Stimulated activated naive B cell treated with anti-CD40 and anti-IgM and Interleukin-4, amounts not matched to agents 10 μg/mL and 1 μg/mL and 100 μg/mL, for 72 hours (primary cell): ENCODE measurements at regions not wholly inside any gene's neighbourhood (a gene's known extent, or its start where the extent isn't known, plus 50 kb on each side); places are given as distances from the start of the nearest gene placed in this dataset.
"Not testable (repeated sequence)": the region's sequence is repeated elsewhere in the genome, so short reads cannot be mapped to it uniquely, and the experiment has no call there.

Experiments
- ATAC-seq, 2 donors: fragments of 150-1000 bp; cut with Tn5 transposase; replicated peaks; 2 replicates each; pipeline ENCODE4 v1.10.0; 2021; ENCODE audit warnings: moderate library complexity in 1 of 2
- DNase-seq: peaks from one replicate; pipeline ENCODE4 v3.0.0; 2021
- H3K27ac Mint-ChIP-seq: one replicate; pipeline ENCODE4 v1.8.0; 2022; ENCODE audit warnings: mild to moderate bottlenecking, mixed read lengths
- H3K27me3 Mint-ChIP-seq, 2 donors: one replicate each; pipeline ENCODE4 v1.8.0; 2022; ENCODE audit warnings: mixed read lengths in 2 of 2
- H3K36me3 Mint-ChIP-seq, 2 donors: one replicate each; pipeline ENCODE4 v1.8.0; 2022; ENCODE audit warnings: mixed read lengths in 2 of 2, mild to moderate bottlenecking in 1 of 2
- H3K4me1 Mint-ChIP-seq, 2 donors: one replicate each; pipeline ENCODE4 v1.8.0; 2022; ENCODE audit warnings: mixed read lengths in 2 of 2, mild to moderate bottlenecking in 1 of 2
- H3K4me3 Mint-ChIP-seq, 2 donors: one replicate each; pipeline ENCODE4 v1.8.0; 2022; ENCODE audit warnings: mild to moderate bottlenecking in 2 of 2, mixed read lengths in 2 of 2, moderate library complexity in 1 of 2
- H3K9me3 Mint-ChIP-seq, 2 donors: one replicate each; pipeline ENCODE4 v1.8.0; 2022; ENCODE audit warnings: mixed read lengths in 2 of 2, mild to moderate bottlenecking in 1 of 2

GRCh38 chr3:101966226-101966625 lies 116.9 kb downstream of the NFKBIZ start:
- Mint-ChIP-seq H3K4me3 (no peak overlapping the region), H3K27ac (no peak overlapping the region), H3K9me3 (peaks cover 0 to 12% of the 10 kb centered on the region in 2 donors), H3K27me3 (no peaks in the 10 kb centered on the region), H3K4me1 (peaks cover 17 to 39% of the 10 kb centered on the region in 2 donors), H3K36me3 (peaks cover 6 to 7% of the 10 kb centered on the region in 2 donors)
- ATAC-seq (no peak), DNase-seq (no peak)

- Mint-ChIP-seq H3K4me3 (no peak overlapping the region), H3K9me3 (peaks cover 3 to 16% of the 10 kb centered on the region in 2 donors)
These were observed 120.9 kb downstream of the NFKBIZ start for GRCh38 chr3:101970212-101970611.

GRCh38 chr3:101970905-101971304 lies 121.6 kb downstream of the NFKBIZ start:
- Mint-ChIP-seq H3K27ac (no peak overlapping the region), H3K27me3 (no peaks in the 10 kb centered on the region), H3K4me1 (peaks cover 15 to 39% of the 10 kb centered on the region in 2 donors), H3K4me3 (no peak overlapping the region), H3K9me3 (peaks cover 3 to 17% of the 10 kb centered on the region in 2 donors), H3K36me3 (peaks cover 7 to 15% of the 10 kb centered on the region in 2 donors)
- no peak for ATAC-seq
- no peak for DNase-seq

More at GRCh38 chr3:101970212-101970611, 120.9 kb downstream of the NFKBIZ start:
- DNase-seq (no peak), ATAC-seq (no peak)
- Mint-ChIP-seq H3K4me1 (peaks cover 13 to 32% of the 10 kb centered on the region in 2 donors), H3K36me3 (peaks cover 7 to 15% of the 10 kb centered on the region in 2 donors), H3K27me3 (no peaks in the 10 kb centered on the region), H3K27ac (no peak overlapping the region)

- ATAC-seq (no peak), DNase-seq (no peak)
- Mint-ChIP-seq H3K4me3 (no peak overlapping the region), H3K36me3 (peaks cover 7 to 15% of the 10 kb centered on the region in 2 donors), H3K27ac (peak overlapping the region; percentile 31), H3K4me1 (peaks cover 18 to 46% of the 10 kb centered on the region in 2 donors), H3K27me3 (no peaks in the 10 kb centered on the region), H3K9me3 (peaks cover 3 to 15% of the 10 kb centered on the region in 2 donors)
These were observed 123.3 kb downstream of the NFKBIZ start for GRCh38 chr3:101972430-101973162.

GRCh38 chr3:101973163-101973505 lies 123.8 kb downstream of the NFKBIZ start:
- Mint-ChIP-seq H3K27me3 (no peaks in the 10 kb centered on the region), H3K4me1 (peaks cover 20 to 52% of the 10 kb centered on the region in 2 donors), H3K4me3 (no peak overlapping the region), H3K9me3 (peaks cover 3 to 15% of the 10 kb centered on the region in 2 donors), H3K36me3 (peaks cover 7 to 15% of the 10 kb centered on the region in 2 donors), H3K27ac (peak overlapping the region; percentile 31)
- no peak for DNase-seq
- ATAC-seq, result no peak

- ATAC-seq, DNase-seq, H3K9me3 Mint-ChIP-seq, H3K27ac Mint-ChIP-seq, H3K36me3 Mint-ChIP-seq, H3K27me3 Mint-ChIP-seq, H3K4me3 Mint-ChIP-seq: not testable (repeated sequence)
- H3K4me1 Mint-ChIP-seq, result peaks cover 29 to 53% of the 10 kb centered on the region in 2 donors
These were observed 126.1 kb downstream of the NFKBIZ start for GRCh38 chr3:101975415-101975814.

GRCh38 chr3:101976473-101976872 lies 127.2 kb downstream of the NFKBIZ start:
- ATAC-seq (peak; percentile 98 to 99), DNase-seq (peak; percentile 24)
- no peak overlapping the region for H3K4me3 Mint-ChIP-seq
- peak overlapping the region; percentile 67 for H3K27ac Mint-ChIP-seq
- peaks cover 1 to 8% of the 10 kb centered on the region in 2 donors for H3K36me3 Mint-ChIP-seq
- H3K4me1 Mint-ChIP-seq, result peaks cover 30 to 50% of the 10 kb centered on the region in 2 donors
- H3K9me3 Mint-ChIP-seq, result peaks cover 3 to 7% of the 10 kb centered on the region in 2 donors
- no peaks in the 10 kb centered on the region for H3K27me3 Mint-ChIP-seq

- ATAC-seq (no peak), DNase-seq (no peak)
- Mint-ChIP-seq H3K27ac (no peak overlapping the region), H3K27me3 (no peaks in the 10 kb centered on the region), H3K4me3 (no peak overlapping the region), H3K4me1 (peaks cover 22 to 38% of the 10 kb centered on the region in 2 donors), H3K9me3 (peaks cover 3 to 8% of the 10 kb centered on the region in 2 donors), H3K36me3 (peaks cover 0 to 2% of the 10 kb centered on the region in 2 donors)
These were observed 129.0 kb downstream of the NFKBIZ start for GRCh38 chr3:101978348-101978747.

- Mint-ChIP-seq H3K4me1 (peaks cover 23 to 38% of the 10 kb centered on the region in 2 donors), H3K4me3 (no peak overlapping the region), H3K36me3 (peaks cover 0 to 2% of the 10 kb centered on the region in 2 donors), H3K27me3 (no peaks in the 10 kb centered on the region), H3K27ac (no peak overlapping the region), H3K9me3 (peaks cover 3 to 8% of the 10 kb centered on the region in 2 donors)
- DNase-seq (no peak), ATAC-seq (no peak)
These were observed 129.7 kb downstream of the NFKBIZ start for GRCh38 chr3:101979033-101979432.

- ATAC-seq (no peak), DNase-seq (no peak)
- Mint-ChIP-seq H3K4me1 (peaks cover 30 to 34% of the 10 kb centered on the region in 2 donors), H3K9me3 (peaks cover 0 to 8% of the 10 kb centered on the region in 2 donors), H3K36me3 (peaks cover 0 to 5% of the 10 kb centered on the region in 2 donors), H3K27me3 (no peaks in the 10 kb centered on the region), H3K27ac (no peak overlapping the region), H3K4me3 (no peak overlapping the region)
These were observed 135.0 kb downstream of the NFKBIZ start for GRCh38 chr3:101984356-101984755.

GRCh38 chr3:101988596-101988995 lies 139.3 kb downstream of the NFKBIZ start:
- peaks cover 0 to 5% of the 10 kb centered on the region in 2 donors for H3K36me3 Mint-ChIP-seq
- H3K27ac Mint-ChIP-seq, result peak overlapping the region; percentile 93
- peak; percentile 48 to 55 for ATAC-seq
- H3K27me3 Mint-ChIP-seq, result no peaks in the 10 kb centered on the region
- H3K4me3 Mint-ChIP-seq, result peak overlapping the region; percentile 18 to 52
- DNase-seq, result peak; percentile 32
- peaks cover 56 to 75% of the 10 kb centered on the region in 2 donors for H3K4me1 Mint-ChIP-seq
- H3K9me3 Mint-ChIP-seq, result peaks cover 0 to 4% of the 10 kb centered on the region in 2 donors

- DNase-seq (no peak), ATAC-seq (peak in 1 of 2 donors; percentile 10)
- peaks cover 57 to 85% of the 10 kb centered on the region in 2 donors for H3K4me1 Mint-ChIP-seq
- peak overlapping the region; percentile 78 for H3K27ac Mint-ChIP-seq
- no peaks in the 10 kb centered on the region for H3K27me3 Mint-ChIP-seq
- peak overlapping the region; percentile 44 to 52 for H3K4me3 Mint-ChIP-seq
- H3K36me3 Mint-ChIP-seq, result peaks cover 0 to 5% of the 10 kb centered on the region in 2 donors
- H3K9me3 Mint-ChIP-seq, result peaks cover 0 to 4% of the 10 kb centered on the region in 2 donors
These were observed 140.4 kb downstream of the NFKBIZ start for GRCh38 chr3:101989578-101990200.

- H3K36me3 Mint-ChIP-seq, result peaks cover 3 to 4% of the 10 kb centered on the region in 2 donors
- peaks cover 0 to 2% of the 10 kb centered on the region in 2 donors for H3K9me3 Mint-ChIP-seq
- DNase-seq, result no peak
- no peak overlapping the region for H3K4me3 Mint-ChIP-seq
- no peaks in the 10 kb centered on the region for H3K27me3 Mint-ChIP-seq
- peaks cover 61 to 93% of the 10 kb centered on the region in 2 donors for H3K4me1 Mint-ChIP-seq
- ATAC-seq, result no peak
- H3K27ac Mint-ChIP-seq, result peak overlapping the region; percentile 38
These were observed 143.5 kb downstream of the NFKBIZ start for GRCh38 chr3:101992863-101993262.

- Mint-ChIP-seq H3K36me3 (peaks cover 3 to 6% of the 10 kb centered on the region in 2 donors), H3K4me3 (no peak overlapping the region), H3K27ac (no peak overlapping the region), H3K4me1 (peaks cover 57 to 89% of the 10 kb centered on the region in 2 donors), H3K27me3 (no peaks in the 10 kb centered on the region), H3K9me3 (peaks cover 0 to 2% of the 10 kb centered on the region in 2 donors)
- DNase-seq, result no peak
- ATAC-seq, result no peak
These were observed 145.1 kb downstream of the NFKBIZ start for GRCh38 chr3:101994386-101994785.
